ENCODE measurements at regions not wholly inside any gene's neighbourhood (a gene's known extent, or its start where the extent isn't known, plus 50 kb on each side); places are given as distances from the start of the nearest gene placed in this dataset.

DNA sequence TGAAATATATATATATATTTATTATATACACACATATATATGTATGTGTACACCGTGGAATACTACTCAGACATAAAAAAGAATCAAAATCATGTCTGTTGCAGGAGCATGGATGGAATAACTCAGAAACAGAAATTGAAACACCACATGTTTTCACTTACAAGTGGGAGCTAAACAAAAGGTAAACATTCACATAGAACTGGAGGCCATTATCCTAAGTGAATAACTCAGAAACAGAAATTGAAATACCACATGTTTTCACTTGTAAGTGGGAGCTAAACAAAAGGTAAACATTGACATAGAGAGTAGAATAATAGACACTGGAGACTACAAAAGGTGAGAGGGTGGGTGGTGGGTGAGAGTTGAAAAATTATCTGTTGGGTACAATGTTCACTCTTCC is 171.5 kb upstream of the GOLIM4 start:
- TF ChIP-seq EZH2 (IDR thresholded peaks at IDR 0.05; ENCODE audit: borderline replicate concordance, insufficient read depth, low read length, poor library complexity, severe bottlenecking) (no peak), RAD21 (conservative IDR thresholded peaks at IDR 0.05) (no peak), SMC3 (conservative IDR thresholded peaks at IDR 0.05; ENCODE audit: poor library complexity) (no peak), TAF1 (IDR thresholded peaks at IDR 0.05; ENCODE audit: low read depth) (no peak), MXI1 (conservative IDR thresholded peaks at IDR 0.05; ENCODE audit: poor library complexity, severe bottlenecking) (no peak), EP300 (conservative IDR thresholded peaks at IDR 0.05; ENCODE audit: poor library complexity, severe bottlenecking) (no peak), POLR2AphosphoS5 (IDR thresholded peaks at IDR 0.05) (no peak)
- TF ChIP-seq, protein P1, sequence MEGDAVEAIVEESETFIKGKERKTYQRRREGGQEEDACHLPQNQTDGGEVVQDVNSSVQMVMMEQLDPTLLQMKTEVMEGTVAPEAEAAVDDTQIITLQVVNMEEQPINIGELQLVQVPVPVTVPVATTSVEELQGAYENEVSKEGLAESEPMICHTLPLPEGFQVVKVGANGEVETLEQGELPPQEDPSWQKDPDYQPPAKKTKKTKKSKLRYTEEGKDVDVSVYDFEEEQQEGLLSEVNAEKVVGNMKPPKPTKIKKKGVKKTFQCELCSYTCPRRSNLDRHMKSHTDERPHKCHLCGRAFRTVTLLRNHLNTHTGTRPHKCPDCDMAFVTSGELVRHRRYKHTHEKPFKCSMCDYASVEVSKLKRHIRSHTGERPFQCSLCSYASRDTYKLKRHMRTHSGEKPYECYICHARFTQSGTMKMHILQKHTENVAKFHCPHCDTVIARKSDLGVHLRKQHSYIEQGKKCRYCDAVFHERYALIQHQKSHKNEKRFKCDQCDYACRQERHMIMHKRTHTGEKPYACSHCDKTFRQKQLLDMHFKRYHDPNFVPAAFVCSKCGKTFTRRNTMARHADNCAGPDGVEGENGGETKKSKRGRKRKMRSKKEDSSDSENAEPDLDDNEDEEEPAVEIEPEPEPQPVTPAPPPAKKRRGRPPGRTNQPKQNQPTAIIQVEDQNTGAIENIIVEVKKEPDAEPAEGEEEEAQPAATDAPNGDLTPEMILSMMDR (IDR thresholded peaks at IDR 0.05; ENCODE audit: poor library complexity, severe bottlenecking): no peak
- TF ChIP-seq, protein P2, sequence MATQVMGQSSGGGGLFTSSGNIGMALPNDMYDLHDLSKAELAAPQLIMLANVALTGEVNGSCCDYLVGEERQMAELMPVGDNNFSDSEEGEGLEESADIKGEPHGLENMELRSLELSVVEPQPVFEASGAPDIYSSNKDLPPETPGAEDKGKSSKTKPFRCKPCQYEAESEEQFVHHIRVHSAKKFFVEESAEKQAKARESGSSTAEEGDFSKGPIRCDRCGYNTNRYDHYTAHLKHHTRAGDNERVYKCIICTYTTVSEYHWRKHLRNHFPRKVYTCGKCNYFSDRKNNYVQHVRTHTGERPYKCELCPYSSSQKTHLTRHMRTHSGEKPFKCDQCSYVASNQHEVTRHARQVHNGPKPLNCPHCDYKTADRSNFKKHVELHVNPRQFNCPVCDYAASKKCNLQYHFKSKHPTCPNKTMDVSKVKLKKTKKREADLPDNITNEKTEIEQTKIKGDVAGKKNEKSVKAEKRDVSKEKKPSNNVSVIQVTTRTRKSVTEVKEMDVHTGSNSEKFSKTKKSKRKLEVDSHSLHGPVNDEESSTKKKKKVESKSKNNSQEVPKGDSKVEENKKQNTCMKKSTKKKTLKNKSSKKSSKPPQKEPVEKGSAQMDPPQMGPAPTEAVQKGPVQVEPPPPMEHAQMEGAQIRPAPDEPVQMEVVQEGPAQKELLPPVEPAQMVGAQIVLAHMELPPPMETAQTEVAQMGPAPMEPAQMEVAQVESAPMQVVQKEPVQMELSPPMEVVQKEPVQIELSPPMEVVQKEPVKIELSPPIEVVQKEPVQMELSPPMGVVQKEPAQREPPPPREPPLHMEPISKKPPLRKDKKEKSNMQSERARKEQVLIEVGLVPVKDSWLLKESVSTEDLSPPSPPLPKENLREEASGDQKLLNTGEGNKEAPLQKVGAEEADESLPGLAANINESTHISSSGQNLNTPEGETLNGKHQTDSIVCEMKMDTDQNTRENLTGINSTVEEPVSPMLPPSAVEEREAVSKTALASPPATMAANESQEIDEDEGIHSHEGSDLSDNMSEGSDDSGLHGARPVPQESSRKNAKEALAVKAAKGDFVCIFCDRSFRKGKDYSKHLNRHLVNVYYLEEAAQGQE (IDR thresholded peaks at IDR 0.05; ENCODE audit: borderline replicate concordance): no peak
- H3K36me3 ChIP-seq (ENCODE audit: insufficient read depth, low read length): no peaks in the 10 kb centered on the region
- H3K9ac ChIP-seq (ENCODE audit: low read length): no peak overlapping the region
- no peak overlapping the region for H3K27ac ChIP-seq (ENCODE audit: low read length)
- no peak overlapping the region for H3K4me2 ChIP-seq (ENCODE audit: low read length)
- H3K4me3 ChIP-seq (ENCODE audit: low read length): no peak overlapping the region
- H3K9me2 ChIP-seq (ENCODE audit: insufficient read depth, low read length): no peaks in the 10 kb centered on the region
- H2AFZ ChIP-seq (ENCODE audit: low read depth, low read length): no peak overlapping the region
- H3K79me2 ChIP-seq (replicated peaks; ENCODE audit: insufficient read depth, low read length): peaks cover 14% of the 10 kb centered on the region
- no peaks in the 10 kb centered on the region for H4K20me1 ChIP-seq (ENCODE audit: insufficient read depth)
- no peaks in the 10 kb centered on the region for H3K9me3 ChIP-seq (ENCODE audit: low read length)
- no peaks in the 10 kb centered on the region for H3F3A ChIP-seq (ENCODE audit: insufficient read depth, low read length, poor library complexity, severe bottlenecking)
- no peaks in the 10 kb centered on the region for H3K27me3 ChIP-seq (ENCODE audit: insufficient read depth, low read depth, low read length)

DNA sequence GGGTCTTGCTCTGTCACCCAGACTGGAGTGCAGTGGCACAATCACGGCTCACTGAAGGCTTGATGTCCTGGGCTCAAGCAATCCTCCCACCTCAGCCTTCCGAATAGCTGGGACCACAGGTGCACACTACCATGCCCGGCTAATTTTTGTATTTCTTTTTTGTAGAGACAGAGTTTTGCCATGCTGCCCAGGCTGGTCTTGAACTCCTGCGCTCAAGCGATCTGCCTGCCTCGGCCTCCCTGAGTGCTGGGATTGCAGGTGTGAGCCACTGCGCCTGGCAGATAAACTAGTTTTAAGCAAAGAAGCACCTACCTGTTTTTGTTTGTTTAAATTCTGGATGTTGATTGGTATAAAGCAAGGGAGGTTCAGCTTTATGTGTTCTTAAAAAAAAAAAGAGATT is 170.6 kb upstream of the GOLIM4 start:
- Histone ChIP-seq H3K9me2 (ENCODE audit: insufficient read depth, low read length) (no peaks in the 10 kb centered on the region), H3K27me3 (ENCODE audit: insufficient read depth, low read depth, low read length) (no peaks in the 10 kb centered on the region), H2AFZ (ENCODE audit: low read depth, low read length) (no peak overlapping the region), H4K20me1 (ENCODE audit: insufficient read depth) (no peaks in the 10 kb centered on the region), H3F3A (ENCODE audit: insufficient read depth, low read length, poor library complexity, severe bottlenecking) (no peaks in the 10 kb centered on the region), H3K4me2 (ENCODE audit: low read length) (no peak overlapping the region), H3K27ac (ENCODE audit: low read length) (no peak overlapping the region), H3K4me3 (ENCODE audit: low read length) (no peak overlapping the region), H3K79me2 (replicated peaks; ENCODE audit: insufficient read depth, low read length) (peaks cover 14% of the 10 kb centered on the region), H3K36me3 (ENCODE audit: insufficient read depth, low read length) (no peaks in the 10 kb centered on the region), H3K9me3 (ENCODE audit: low read length) (no peaks in the 10 kb centered on the region), H3K9ac (ENCODE audit: low read length) (no peak overlapping the region)
- TF ChIP-seq, protein P1 (IDR thresholded peaks at IDR 0.05; ENCODE audit: poor library complexity, severe bottlenecking): no peak
- TF ChIP-seq SMC3 (conservative IDR thresholded peaks at IDR 0.05; ENCODE audit: poor library complexity) (no peak), RAD21 (conservative IDR thresholded peaks at IDR 0.05) (no peak), EP300 (conservative IDR thresholded peaks at IDR 0.05; ENCODE audit: poor library complexity, severe bottlenecking) (no peak), POLR2AphosphoS5 (IDR thresholded peaks at IDR 0.05) (no peak), MXI1 (conservative IDR thresholded peaks at IDR 0.05; ENCODE audit: poor library complexity, severe bottlenecking) (no peak), EZH2 (IDR thresholded peaks at IDR 0.05; ENCODE audit: borderline replicate concordance, insufficient read depth, low read length, poor library complexity, severe bottlenecking) (no peak), TAF1 (IDR thresholded peaks at IDR 0.05; ENCODE audit: low read depth) (no peak)
- TF ChIP-seq, protein P2 (IDR thresholded peaks at IDR 0.05; ENCODE audit: borderline replicate concordance): no peak
